HL-60 (cell line): ENCODE measurements at regions not wholly inside any gene's neighbourhood (a gene's known extent, or its start where the extent isn't known, plus 50 kb on each side); places are given as distances from the start of the nearest gene placed in this dataset.

Experiments used
- CTCF ChIP-seq: IDR thresholded peaks from one replicate; pipeline ENCODE4 v1.5.1; 2011; ENCODE audit warnings: low read length, control low read depth, inconsistent platforms; ENCODE audit not compliant: insufficient read depth
- SPI1 ChIP-seq: IDR thresholded peaks from 2 replicates; pipeline ENCODE4 v1.6.1; 2012; ENCODE audit warnings: low read depth, mild to moderate bottlenecking, borderline replicate concordance

GRCh38 chr12:22759769-22760674 is 135.1 kb downstream of the ETNK1 start:
- no peak for TF ChIP-seq CTCF
- no peak for TF ChIP-seq SPI1
